SK-N-SH (cell line): ENCODE measurements at regions not wholly inside any gene's neighbourhood (a gene's known extent, or its start where the extent isn't known, plus 50 kb on each side); places are given as distances from the start of the nearest gene placed in this dataset.

Experiments used
- ELF1 ChIP-seq: IDR thresholded peaks from 2 replicates; pipeline ENCODE4 v1.4.0; 2012
- JUND ChIP-seq: IDR thresholded peaks from 2 replicates; pipeline ENCODE4 v1.4.0; 2012
- NRF1 ChIP-seq: IDR thresholded peaks from 2 replicates; pipeline ENCODE4 v1.6.1; 2012; ENCODE audit warnings: low read depth, mild to moderate bottlenecking, low read length
- RXRA ChIP-seq: IDR thresholded peaks from 2 replicates; pipeline ENCODE4 v1.4.0; 2012; ENCODE audit warnings: low read depth, mild to moderate bottlenecking, borderline replicate concordance
- TAF1 ChIP-seq: IDR thresholded peaks from 2 replicates; pipeline ENCODE4 v1.6.1; 2012; ENCODE audit warnings: low read depth, mild to moderate bottlenecking, low read length, moderate library complexity, borderline replicate concordance
- YY1 ChIP-seq: IDR thresholded peaks from 2 replicates; pipeline ENCODE4 v1.4.0; 2012; ENCODE audit warnings: low read depth, mild to moderate bottlenecking
- TF ChIP-seq, protein P1 (sequence below): fragments of 200-600 bp; sonication (generic); IDR thresholded peaks from 2 replicates; pipeline ENCODE4 v1.6.1; 2017; ENCODE audit warnings: antibody characterized with exemption, mild to moderate bottlenecking, moderate library complexity
- TF ChIP-seq, protein P2 (sequence below): fragments of 150-350 bp; IDR thresholded peaks from 2 replicates; pipeline ENCODE4 v1.6.1; 2017; ENCODE audit warnings: antibody characterized with exemption, low read length, low read depth, borderline replicate concordance

DNA sequence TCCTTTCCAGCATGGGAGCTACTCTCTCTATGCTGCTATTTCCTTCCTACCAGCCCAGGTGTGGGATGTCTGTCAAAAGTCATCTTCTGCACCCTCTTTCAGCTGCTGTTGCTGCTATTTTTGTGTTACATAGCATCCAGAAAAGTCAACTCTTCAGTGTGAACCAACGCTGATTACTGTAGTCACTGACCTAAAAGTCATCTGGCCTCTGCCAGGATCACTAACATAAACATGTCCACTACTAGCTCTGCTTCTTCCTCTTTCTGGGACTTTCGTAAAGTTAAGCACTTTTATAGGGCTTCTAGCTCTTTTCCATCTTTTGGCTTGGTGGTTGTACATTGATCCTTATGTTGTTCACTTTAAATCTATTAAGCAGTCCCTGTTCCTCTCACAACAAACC is 90.2 kb upstream of the CARD18 start:
- TF ChIP-seq JUND (no peak), YY1 (no peak), ELF1 (no peak), RXRA (no peak), TAF1 (no peak), NRF1 (no peak)
- TF ChIP-seq, protein P1, sequence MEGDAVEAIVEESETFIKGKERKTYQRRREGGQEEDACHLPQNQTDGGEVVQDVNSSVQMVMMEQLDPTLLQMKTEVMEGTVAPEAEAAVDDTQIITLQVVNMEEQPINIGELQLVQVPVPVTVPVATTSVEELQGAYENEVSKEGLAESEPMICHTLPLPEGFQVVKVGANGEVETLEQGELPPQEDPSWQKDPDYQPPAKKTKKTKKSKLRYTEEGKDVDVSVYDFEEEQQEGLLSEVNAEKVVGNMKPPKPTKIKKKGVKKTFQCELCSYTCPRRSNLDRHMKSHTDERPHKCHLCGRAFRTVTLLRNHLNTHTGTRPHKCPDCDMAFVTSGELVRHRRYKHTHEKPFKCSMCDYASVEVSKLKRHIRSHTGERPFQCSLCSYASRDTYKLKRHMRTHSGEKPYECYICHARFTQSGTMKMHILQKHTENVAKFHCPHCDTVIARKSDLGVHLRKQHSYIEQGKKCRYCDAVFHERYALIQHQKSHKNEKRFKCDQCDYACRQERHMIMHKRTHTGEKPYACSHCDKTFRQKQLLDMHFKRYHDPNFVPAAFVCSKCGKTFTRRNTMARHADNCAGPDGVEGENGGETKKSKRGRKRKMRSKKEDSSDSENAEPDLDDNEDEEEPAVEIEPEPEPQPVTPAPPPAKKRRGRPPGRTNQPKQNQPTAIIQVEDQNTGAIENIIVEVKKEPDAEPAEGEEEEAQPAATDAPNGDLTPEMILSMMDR: no peak
- TF ChIP-seq, protein P2, sequence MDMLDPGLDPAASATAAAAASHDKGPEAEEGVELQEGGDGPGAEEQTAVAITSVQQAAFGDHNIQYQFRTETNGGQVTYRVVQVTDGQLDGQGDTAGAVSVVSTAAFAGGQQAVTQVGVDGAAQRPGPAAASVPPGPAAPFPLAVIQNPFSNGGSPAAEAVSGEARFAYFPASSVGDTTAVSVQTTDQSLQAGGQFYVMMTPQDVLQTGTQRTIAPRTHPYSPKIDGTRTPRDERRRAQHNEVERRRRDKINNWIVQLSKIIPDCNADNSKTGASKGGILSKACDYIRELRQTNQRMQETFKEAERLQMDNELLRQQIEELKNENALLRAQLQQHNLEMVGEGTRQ: no peak
